Breast epithelium (tissue), 3 donors: ENCODE measurements at regions not wholly inside any gene's neighbourhood (a gene's known extent, or its start where the extent isn't known, plus 50 kb on each side); places are given as distances from the start of the nearest gene placed in this dataset.

ENCODE experiments used
- POLR2A ChIP-seq: fragments of 450-650 bp; IDR thresholded peaks from one replicate; pipeline ENCODE4 v1.6.1; 2016; ENCODE audit warnings: antibody characterized with exemption, mild to moderate bottlenecking, moderate library complexity
- POLR2AphosphoS5 ChIP-seq, 3 donors: sonication (generic); formaldehyde crosslinking; IDR thresholded peaks; one replicate each; pipeline ENCODE4 v1.6.1; 2017; ENCODE audit warnings: antibody characterized with exemption in 3 of 3
- TF ChIP-seq, protein P1 (sequence below), 3 donors: fragments of 450-650 bp; IDR thresholded peaks; one replicate each; pipeline ENCODE4 v1.5.1; 2016 to 2017; ENCODE audit warnings: antibody characterized with exemption in 3 of 3, mild to moderate bottlenecking in 3 of 3, moderate library complexity in 3 of 3

DNA sequence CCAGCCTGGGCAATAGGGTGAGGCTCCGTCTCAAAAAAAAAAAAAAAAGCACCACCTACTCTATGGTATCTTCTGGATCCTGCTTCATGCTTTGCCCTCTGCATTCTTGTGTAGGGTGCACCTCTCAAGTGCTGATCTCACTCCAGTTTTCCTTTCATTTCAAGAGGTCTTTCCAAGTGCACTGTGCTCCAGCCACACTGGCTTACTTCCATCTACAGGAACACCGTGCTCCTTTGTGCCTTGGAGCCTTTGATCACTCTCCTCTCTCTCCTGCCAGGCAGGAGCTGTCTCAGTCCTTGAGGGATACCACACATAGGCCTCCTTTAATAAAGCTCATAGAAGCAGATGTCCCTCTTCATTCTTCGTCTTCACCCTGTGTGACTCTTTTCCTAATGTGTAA is 55.4 kb upstream of the GREM2 start:
- TF ChIP-seq, protein P1, sequence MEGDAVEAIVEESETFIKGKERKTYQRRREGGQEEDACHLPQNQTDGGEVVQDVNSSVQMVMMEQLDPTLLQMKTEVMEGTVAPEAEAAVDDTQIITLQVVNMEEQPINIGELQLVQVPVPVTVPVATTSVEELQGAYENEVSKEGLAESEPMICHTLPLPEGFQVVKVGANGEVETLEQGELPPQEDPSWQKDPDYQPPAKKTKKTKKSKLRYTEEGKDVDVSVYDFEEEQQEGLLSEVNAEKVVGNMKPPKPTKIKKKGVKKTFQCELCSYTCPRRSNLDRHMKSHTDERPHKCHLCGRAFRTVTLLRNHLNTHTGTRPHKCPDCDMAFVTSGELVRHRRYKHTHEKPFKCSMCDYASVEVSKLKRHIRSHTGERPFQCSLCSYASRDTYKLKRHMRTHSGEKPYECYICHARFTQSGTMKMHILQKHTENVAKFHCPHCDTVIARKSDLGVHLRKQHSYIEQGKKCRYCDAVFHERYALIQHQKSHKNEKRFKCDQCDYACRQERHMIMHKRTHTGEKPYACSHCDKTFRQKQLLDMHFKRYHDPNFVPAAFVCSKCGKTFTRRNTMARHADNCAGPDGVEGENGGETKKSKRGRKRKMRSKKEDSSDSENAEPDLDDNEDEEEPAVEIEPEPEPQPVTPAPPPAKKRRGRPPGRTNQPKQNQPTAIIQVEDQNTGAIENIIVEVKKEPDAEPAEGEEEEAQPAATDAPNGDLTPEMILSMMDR (IDR thresholded peaks at IDR 0.05) = no peak
- TF ChIP-seq POLR2A (no peak), POLR2AphosphoS5 (IDR thresholded peaks at IDR 0.05) (no peak)
